ENCODE measurements at regions not wholly inside any gene's neighbourhood (a gene's known extent, or its start where the extent isn't known, plus 50 kb on each side); places are given as distances from the start of the nearest gene placed in this dataset.

DNA sequence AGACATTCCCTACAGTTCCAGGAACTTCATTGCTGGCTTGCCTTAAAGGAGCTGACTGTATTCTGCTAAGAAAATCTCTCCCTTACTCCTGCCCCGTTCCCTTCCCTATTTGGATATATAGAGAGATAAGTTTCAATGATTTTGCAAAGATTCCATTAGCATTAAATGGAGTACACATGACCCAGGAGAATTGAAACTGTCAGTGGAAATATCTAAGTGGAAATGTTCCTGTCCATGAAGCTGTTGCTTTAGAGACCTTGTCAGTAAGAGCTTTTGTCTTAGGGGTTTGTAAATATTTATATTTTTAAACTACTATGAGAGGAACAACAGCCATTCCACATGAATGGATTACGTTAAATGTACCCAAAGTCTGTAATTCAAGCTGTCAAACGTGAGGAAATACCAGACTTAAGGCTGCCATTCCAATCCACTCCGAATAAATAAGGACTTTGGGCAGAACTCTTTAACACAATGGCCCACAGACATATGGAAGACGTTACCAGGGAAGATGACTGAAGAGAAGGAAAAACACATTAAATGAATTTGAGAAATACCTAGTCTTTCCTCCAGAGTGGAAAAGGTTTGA is 387.1 kb upstream of the PAPPA start:
- no peaks in the 10 kb centered on the region for H3K4me1 ChIP-seq (ENCODE audit: control insufficient read depth, extremely low read depth, insufficient read depth, low read length)
- no peaks in the 10 kb centered on the region for H3K9me1 ChIP-seq (ENCODE audit: control insufficient read depth, extremely low read depth, insufficient read depth, low read length)
- no peak overlapping the region for H3K4me2 ChIP-seq (ENCODE audit: control insufficient read depth, extremely low read depth, insufficient read depth, low read depth, low read length)
- H3K4me3 ChIP-seq (ENCODE audit: control insufficient read depth in 2 of 3, extremely low read depth in 1 of 3, insufficient read depth in 2 of 3, low read depth in 1 of 3, low read length in 3 of 3) = no peak overlapping the region
- TF ChIP-seq, protein P1, sequence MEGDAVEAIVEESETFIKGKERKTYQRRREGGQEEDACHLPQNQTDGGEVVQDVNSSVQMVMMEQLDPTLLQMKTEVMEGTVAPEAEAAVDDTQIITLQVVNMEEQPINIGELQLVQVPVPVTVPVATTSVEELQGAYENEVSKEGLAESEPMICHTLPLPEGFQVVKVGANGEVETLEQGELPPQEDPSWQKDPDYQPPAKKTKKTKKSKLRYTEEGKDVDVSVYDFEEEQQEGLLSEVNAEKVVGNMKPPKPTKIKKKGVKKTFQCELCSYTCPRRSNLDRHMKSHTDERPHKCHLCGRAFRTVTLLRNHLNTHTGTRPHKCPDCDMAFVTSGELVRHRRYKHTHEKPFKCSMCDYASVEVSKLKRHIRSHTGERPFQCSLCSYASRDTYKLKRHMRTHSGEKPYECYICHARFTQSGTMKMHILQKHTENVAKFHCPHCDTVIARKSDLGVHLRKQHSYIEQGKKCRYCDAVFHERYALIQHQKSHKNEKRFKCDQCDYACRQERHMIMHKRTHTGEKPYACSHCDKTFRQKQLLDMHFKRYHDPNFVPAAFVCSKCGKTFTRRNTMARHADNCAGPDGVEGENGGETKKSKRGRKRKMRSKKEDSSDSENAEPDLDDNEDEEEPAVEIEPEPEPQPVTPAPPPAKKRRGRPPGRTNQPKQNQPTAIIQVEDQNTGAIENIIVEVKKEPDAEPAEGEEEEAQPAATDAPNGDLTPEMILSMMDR (optimal IDR thresholded peaks at IDR 0.05 in 1 of 3, IDR thresholded peaks at IDR 0.05 in 1 of 3, conservative IDR thresholded peaks at IDR 0.05 in 1 of 3; ENCODE audit: extremely low read depth in 1 of 3, insufficient read depth in 2 of 3, low read length in 3 of 3) = no peak
- no peak for TF ChIP-seq EZH2 (IDR thresholded peaks at IDR 0.05; ENCODE audit: low read length)
- H3K79me2 ChIP-seq (ENCODE audit: control insufficient read depth, insufficient read depth, low read length) = no peaks in the 10 kb centered on the region
- no peak overlapping the region for H3K9ac ChIP-seq (ENCODE audit: control insufficient read depth, extremely low read depth, insufficient read depth, low read length)
- no peak overlapping the region for H2AFZ ChIP-seq (ENCODE audit: control insufficient read depth, low read length)
- FAIRE-seq (no peak), DNase-seq (ENCODE audit: low read depth, low spot score) (no peak)
- no peaks in the 10 kb centered on the region for H3K36me3 ChIP-seq (ENCODE audit: control insufficient read depth in 2 of 2, extremely low read depth in 1 of 2, insufficient read depth in 2 of 2, low read length in 2 of 2)
- no peaks in the 10 kb centered on the region for H3K27me3 ChIP-seq (ENCODE audit: control insufficient read depth, extremely low read depth, insufficient read depth, low read length)
- no peak overlapping the region for H3K27ac ChIP-seq (ENCODE audit: control insufficient read depth, insufficient read depth, low read length)
- dilution Hi-C loops (cut with MboI; ENCODE audit: extremely low pct_ligation_motif_present, low sequenced_read_pairs) = no loop called here
- no peaks in the 10 kb centered on the region for H3K9me3 ChIP-seq (ENCODE audit: control insufficient read depth, low read depth, low read length)
- H4K20me1 ChIP-seq (ENCODE audit: control insufficient read depth, extremely low read depth, insufficient read depth, low read length) = no peaks in the 10 kb centered on the region

DNA sequence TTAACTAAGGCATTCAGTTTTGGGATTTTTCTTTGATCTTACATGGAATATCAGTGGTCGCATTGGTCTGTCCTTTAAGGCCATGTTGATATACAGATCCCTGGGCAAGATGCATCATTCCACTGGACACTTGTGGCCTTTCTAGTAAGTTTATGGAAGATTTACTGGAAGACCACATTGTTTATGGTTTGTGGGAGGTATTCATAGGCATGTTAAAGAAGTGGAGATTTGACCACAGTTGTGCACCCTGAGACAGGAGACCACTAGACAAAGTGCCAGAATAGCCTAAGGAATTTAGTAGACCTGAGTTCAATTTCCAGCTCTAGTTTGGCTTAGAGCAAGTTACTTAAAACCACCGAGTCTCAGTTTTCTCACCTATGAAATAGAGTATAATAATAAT is 383.1 kb upstream of the PAPPA start:
- FAIRE-seq = no peak

More for the DNA sequence above, 383.1 kb upstream of the PAPPA start:
- Histone ChIP-seq H3K9me3 (ENCODE audit: control insufficient read depth, low read depth, low read length) (no peaks in the 10 kb centered on the region), H3K9ac (ENCODE audit: control insufficient read depth, extremely low read depth, insufficient read depth, low read length) (no peak overlapping the region), H3K4me2 (ENCODE audit: control insufficient read depth, extremely low read depth, insufficient read depth, low read depth, low read length) (no peak overlapping the region), H3K9me1 (ENCODE audit: control insufficient read depth, extremely low read depth, insufficient read depth, low read length) (no peaks in the 10 kb centered on the region), H3K27ac (ENCODE audit: control insufficient read depth, insufficient read depth, low read length) (no peak overlapping the region), H3K79me2 (ENCODE audit: control insufficient read depth, insufficient read depth, low read length) (no peaks in the 10 kb centered on the region), H4K20me1 (ENCODE audit: control insufficient read depth, extremely low read depth, insufficient read depth, low read length) (no peaks in the 10 kb centered on the region), H3K36me3 (ENCODE audit: control insufficient read depth in 2 of 2, extremely low read depth in 1 of 2, insufficient read depth in 2 of 2, low read length in 2 of 2) (no peaks in the 10 kb centered on the region), H3K4me1 (ENCODE audit: control insufficient read depth, extremely low read depth, insufficient read depth, low read length) (no peaks in the 10 kb centered on the region), H3K4me3 (ENCODE audit: control insufficient read depth in 2 of 3, extremely low read depth in 1 of 3, insufficient read depth in 2 of 3, low read depth in 1 of 3, low read length in 3 of 3) (no peak overlapping the region), H3K27me3 (ENCODE audit: control insufficient read depth, extremely low read depth, insufficient read depth, low read length) (no peaks in the 10 kb centered on the region), H2AFZ (ENCODE audit: control insufficient read depth, low read length) (no peak overlapping the region)
- dilution Hi-C loops (cut with MboI; ENCODE audit: extremely low pct_ligation_motif_present, low sequenced_read_pairs) = no loop called here
- DNase-seq (ENCODE audit: low read depth, low spot score) = no peak
- TF ChIP-seq, protein P1 (optimal IDR thresholded peaks at IDR 0.05 in 1 of 3, IDR thresholded peaks at IDR 0.05 in 1 of 3, conservative IDR thresholded peaks at IDR 0.05 in 1 of 3; ENCODE audit: extremely low read depth in 1 of 3, insufficient read depth in 2 of 3, low read length in 3 of 3) = no peak
- no peak for TF ChIP-seq EZH2 (IDR thresholded peaks at IDR 0.05; ENCODE audit: low read length)
